GM12878 (cell line): ENCODE measurements at regions not wholly inside any gene's neighbourhood (a gene's known extent, or its start where the extent isn't known, plus 50 kb on each side); places are given as distances from the start of the nearest gene placed in this dataset.

Experiments used
- ATAC-seq: fragments of 200-7000 bp; cut with Tn5 transposase; 3 replicates; pipeline ENCODE4 v1.9.1; 2020; ENCODE audit warnings: mild to moderate bottlenecking, moderate library complexity
- BruUV-seq: library from RNA; stranded (reverse); fragments of 400-500 nt; replicated peaks from 2 replicates; lab custom pipeline; 2021; lab: Mats Ljungman, UMichigan
- CTCF ChIA-PET: fragments of 300-600 bp; sonication (Branson Sonifier 250); formaldehyde crosslinking; extraction: SDS; loops from one replicate; lab custom pipeline; 2021; ENCODE audit warnings: inconsistent platforms; lab: Yijun Ruan, JAX
- POLR2A ChIA-PET: fragments of 350-600 bp; formaldehyde crosslinking; extraction: SDS; loops from one replicate; lab custom pipeline; 2021; ENCODE audit warnings: inconsistent platforms; lab: Charles Lee
- RAD21 ChIA-PET: fragments of 300-600 bp; sonication (Branson Sonifier 250); formaldehyde crosslinking; loops from one replicate; lab custom pipeline; 2023; ENCODE audit warnings: antibody characterized with exemption; ENCODE audit not compliant: unreplicated experiment; lab: Charles Lee
- SMC1A ChIA-PET: fragments of 300-600 bp; sonication (Branson Sonifier 250); formaldehyde crosslinking; loops from one replicate; lab custom pipeline; 2023; ENCODE audit not compliant: unreplicated experiment, uncharacterized antibody; lab: Charles Lee
- DNase-seq: peaks from one replicate; pipeline ENCODE4 v3.0.0-alpha.2; 2011; ENCODE audit warnings: low read depth, low spot score
- FAIRE-seq: peaks from 3 replicates; lab custom pipeline; 2011; peaks lifted over from hg19 to GRCh38; lab: Jason Lieb, UNC
- H2AFZ ChIP-seq: 2 replicates; pipeline ENCODE4 v1.6.0; 2011; ENCODE audit warnings: low read depth, low read length, control low read depth; ENCODE audit not compliant: control insufficient read depth
- H3K27ac ChIP-seq: 2 replicates; pipeline ENCODE4 v1.5.1; 2011; ENCODE audit warnings: control low read depth; ENCODE audit not compliant: control insufficient read depth, insufficient read depth
- H3K27me3 ChIP-seq, 2 experiments: replicated peaks in 1 of 2; 2 replicates each; pipeline versions ENCODE4 v1.6.0 to v1.6.1; 2011; ENCODE audit warnings: low read length in 1 of 2; ENCODE audit not compliant: control insufficient read depth in 2 of 2, insufficient read depth in 2 of 2
- H3K36me3 ChIP-seq, 2 experiments: 2 replicates each; pipeline ENCODE4 v1.5.1; 2011; ENCODE audit warnings: low read length in 1 of 2; ENCODE audit not compliant: control insufficient read depth in 2 of 2, insufficient read depth in 2 of 2
- H3K4me1 ChIP-seq: 2 replicates; pipeline ENCODE4 v1.6.1; 2011; ENCODE audit warnings: mild to moderate bottlenecking, low read length, moderate library complexity, mixed read lengths; ENCODE audit not compliant: control insufficient read depth, insufficient read depth
- H3K4me2 ChIP-seq: 2 replicates; pipeline ENCODE4 v1.6.0; 2011; ENCODE audit warnings: control low read depth; ENCODE audit not compliant: control insufficient read depth, insufficient read depth
- H3K4me3 ChIP-seq: fragments of 200-600 bp; sonication (generic); 2 replicates; pipeline ENCODE4 v1.5.1; 2016
- H3K79me2 ChIP-seq: 2 replicates; pipeline ENCODE4 v1.6.0; 2011; ENCODE audit warnings: low read length; ENCODE audit not compliant: control insufficient read depth, insufficient read depth
- H3K9ac ChIP-seq: 2 replicates; pipeline ENCODE4 v1.8.0; 2011; ENCODE audit warnings: low read length, control low read depth, mixed read lengths; ENCODE audit not compliant: control insufficient read depth, insufficient read depth
- H3K9me3 ChIP-seq: replicated peaks from 3 replicates; pipeline ENCODE4 v1.5.1; 2011; ENCODE audit warnings: mild to moderate bottlenecking, low read length; ENCODE audit not compliant: control insufficient read depth, insufficient read depth
- H4K20me1 ChIP-seq: 2 replicates; pipeline ENCODE4 v1.6.0; 2011; ENCODE audit not compliant: control insufficient read depth, insufficient read depth
- BMI1 ChIP-seq: fragments of 450-650 bp; IDR thresholded peaks from 2 replicates; pipeline ENCODE4 v1.6.1; 2016; ENCODE audit warnings: mild to moderate bottlenecking, moderate library complexity, borderline replicate concordance
- CREB1 ChIP-seq: IDR thresholded peaks from 2 replicates; pipeline ENCODE4 v1.6.1; 2012; ENCODE audit warnings: low read depth, mild to moderate bottlenecking, inconsistent platforms
- EP300 ChIP-seq, 2 experiments: fragments of 150-350 bp in 1 of 2; IDR thresholded peaks; 2 replicates each; pipeline ENCODE4 v1.6.1; 2011 to 2012; ENCODE audit warnings: low read depth in 2 of 2, low read length in 2 of 2, borderline replicate concordance in 1 of 2, improper control_type of control experiment in 1 of 2, inconsistent platforms in 1 of 2; ENCODE audit not compliant: control insufficient read depth in 1 of 2
- HDGF ChIP-seq: fragments of 450-650 bp; IDR thresholded peaks from 2 replicates; pipeline ENCODE4 v1.6.1; 2016; ENCODE audit warnings: antibody characterized with exemption
- HSF1 ChIP-seq: fragments of 150-350 bp; IDR thresholded peaks from 2 replicates; pipeline ENCODE4 v1.6.1; 2014; ENCODE audit warnings: mild to moderate bottlenecking, low read depth, low read length
- SIN3A ChIP-seq: IDR thresholded peaks from 2 replicates; pipeline ENCODE4 v1.6.1; 2012; ENCODE audit warnings: low read depth, low read length, improper control_type of control experiment
- STAT3 ChIP-seq: IDR thresholded peaks from 2 replicates; pipeline ENCODE4 v1.6.1; 2011; ENCODE audit warnings: low read depth, low read length, improper control_type of control experiment
- SUPT20H ChIP-seq: IDR thresholded peaks from 2 replicates; pipeline ENCODE4 v1.6.1; 2011; ENCODE audit warnings: low read depth, mild to moderate bottlenecking, low read length, moderate library complexity, borderline replicate concordance; ENCODE audit not compliant: control insufficient read depth
- ZBED1 ChIP-seq: IDR thresholded peaks from 2 replicates; pipeline ENCODE4 v1.6.1; 2016; ENCODE audit warnings: borderline replicate concordance
- WGBS: methylation state at CpG from one replicate; pipeline ENCODE4 v1.1.6; 2016; ENCODE audit warnings: low lambda C conversion rate; ENCODE audit not compliant: insufficient replicate concordance, insufficient coverage; ENCODE audit errors: missing lambda C conversion rate; 5-methylcytosine and 5-hydroxymethylcytosine counted together
- in situ Hi-C: fragments of 300-500 bp; cut with MboI; formaldehyde crosslinking; loops from 9 replicates; pipeline ENCODE4 v1.14.3; 2018; ENCODE audit warnings: mixed read lengths
- intact Hi-C: fragments of 100-400 bp; cut with micrococcal nuclease; formaldehyde crosslinking; loops from one replicate; pipeline ENCODE4 v1.14.2; 2022; ENCODE audit not compliant: unreplicated experiment

GRCh38 chr14:83924259-83924658 lies 1605.7 kb upstream of the FLRT2 start:
- H3K27me3 ChIP-seq, result no peaks in the 10 kb centered on the region
- H3K4me1 ChIP-seq, result no peaks in the 10 kb centered on the region
- H3K9me3 ChIP-seq, result no peaks in the 10 kb centered on the region; the same call in 2 of the 3 replicates
- H3K79me2 ChIP-seq, result no peaks in the 10 kb centered on the region
- no peak overlapping the region for H3K27ac ChIP-seq
- DNase-seq, result no peak
- SMC1A ChIA-PET, result no interaction called here
- RAD21 ChIA-PET, result no interaction called here
- CTCF ChIA-PET, result interaction anchor here (0.6 kb wide), 1 partner anchor 912 kb away, joined by 3 read pairs; no protein-coding TSS in a partner anchor
- POLR2A ChIA-PET, result no interaction called here
- no peaks in the 10 kb centered on the region for H4K20me1 ChIP-seq
- WGBS, result 15% methylated on average over 2 of the region's 3 CpGs
- intact Hi-C loops, result no loop called here
- no peak overlapping the region for H2AFZ ChIP-seq
- ATAC-seq, result no peak
- H3K9ac ChIP-seq, result no peak overlapping the region
- TF ChIP-seq HSF1 (no peak), BMI1 (no peak), SUPT20H (no peak), ZBED1 (no peak), HDGF (no peak), EP300 (IDR thresholded peaks at IDR 0.05; ENCODE audit: borderline replicate concordance in 1 of 2, control insufficient read depth in 1 of 2, low read depth in 2 of 2, low read length in 2 of 2) (no peak), SIN3A (no peak), CREB1 (no peak), STAT3 (no peak)
- in situ Hi-C loops, result no loop called here
- no peak overlapping the region for H3K4me2 ChIP-seq
- BruUV-seq, result no TSS peak
- no peak overlapping the region for H3K4me3 ChIP-seq
- FAIRE-seq, result no peak
- no peaks in the 10 kb centered on the region for H3K36me3 ChIP-seq
